DND-41 (cell line): ENCODE measurements at regions not wholly inside any gene's neighbourhood (a gene's known extent, or its start where the extent isn't known, plus 50 kb on each side); places are given as distances from the start of the nearest gene placed in this dataset.
"Not testable (repeated sequence)": the region's sequence is repeated elsewhere in the genome, so short reads cannot be mapped to it uniquely, and the experiment has no call there.

Source experiments
- EZH2 ChIP-seq: IDR thresholded peaks from 3 replicates; pipeline ENCODE4 v1.6.1; 2012; ENCODE audit warnings: borderline replicate concordance, low read depth, mild to moderate bottlenecking, moderate library complexity, low read length, inconsistent platforms; ENCODE audit not compliant: severe bottlenecking
- TF ChIP-seq, protein P1 (sequence below): IDR thresholded peaks from 2 replicates; pipeline ENCODE4 v1.5.1; 2012; ENCODE audit warnings: borderline replicate concordance, low read length, moderate library complexity, mild to moderate bottlenecking; ENCODE audit not compliant: poor library complexity, severe bottlenecking; ENCODE audit errors: extremely low read depth

DNA sequence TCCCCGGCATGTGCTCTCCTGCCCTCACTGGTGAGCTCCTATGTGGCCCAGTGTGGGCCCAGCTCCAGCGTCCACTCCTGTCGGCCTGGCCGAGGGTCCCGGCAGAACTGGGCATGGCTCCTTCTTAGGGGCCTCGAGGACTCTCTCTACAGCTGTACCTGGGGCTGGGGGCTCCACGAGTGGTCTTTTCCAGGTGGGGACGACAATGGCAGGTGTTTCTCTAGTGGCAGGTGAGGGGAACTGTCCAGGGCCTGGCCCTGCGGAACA, 376.4 kb downstream of the TMEM121 start:
- TF ChIP-seq EZH2, result not testable (repeated sequence)
- TF ChIP-seq, protein P1, sequence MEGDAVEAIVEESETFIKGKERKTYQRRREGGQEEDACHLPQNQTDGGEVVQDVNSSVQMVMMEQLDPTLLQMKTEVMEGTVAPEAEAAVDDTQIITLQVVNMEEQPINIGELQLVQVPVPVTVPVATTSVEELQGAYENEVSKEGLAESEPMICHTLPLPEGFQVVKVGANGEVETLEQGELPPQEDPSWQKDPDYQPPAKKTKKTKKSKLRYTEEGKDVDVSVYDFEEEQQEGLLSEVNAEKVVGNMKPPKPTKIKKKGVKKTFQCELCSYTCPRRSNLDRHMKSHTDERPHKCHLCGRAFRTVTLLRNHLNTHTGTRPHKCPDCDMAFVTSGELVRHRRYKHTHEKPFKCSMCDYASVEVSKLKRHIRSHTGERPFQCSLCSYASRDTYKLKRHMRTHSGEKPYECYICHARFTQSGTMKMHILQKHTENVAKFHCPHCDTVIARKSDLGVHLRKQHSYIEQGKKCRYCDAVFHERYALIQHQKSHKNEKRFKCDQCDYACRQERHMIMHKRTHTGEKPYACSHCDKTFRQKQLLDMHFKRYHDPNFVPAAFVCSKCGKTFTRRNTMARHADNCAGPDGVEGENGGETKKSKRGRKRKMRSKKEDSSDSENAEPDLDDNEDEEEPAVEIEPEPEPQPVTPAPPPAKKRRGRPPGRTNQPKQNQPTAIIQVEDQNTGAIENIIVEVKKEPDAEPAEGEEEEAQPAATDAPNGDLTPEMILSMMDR, result not testable (repeated sequence)
